ENCODE measurements at regions not wholly inside any gene's neighbourhood (a gene's known extent, or its start where the extent isn't known, plus 50 kb on each side); places are given as distances from the start of the nearest gene placed in this dataset.

DNA sequence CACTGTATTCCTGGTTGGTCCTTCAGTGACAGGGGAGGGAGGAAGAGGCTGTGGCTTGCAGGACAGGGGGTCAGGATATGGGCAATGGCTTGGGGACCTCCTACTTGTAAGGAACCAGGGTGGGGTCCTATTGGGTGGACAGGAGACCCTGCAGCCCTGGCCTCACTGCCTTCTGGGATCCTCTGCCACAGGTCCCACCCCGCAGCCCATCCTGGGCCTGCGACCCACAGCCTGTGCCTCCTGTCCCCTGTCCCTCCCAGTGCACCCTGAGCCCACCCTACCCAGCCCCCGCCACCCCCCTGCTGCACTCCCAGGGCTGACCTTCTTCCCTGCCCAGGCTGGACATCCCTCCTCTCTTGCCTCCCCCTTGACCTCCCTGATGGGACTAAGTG, 58.7 kb upstream of the MYL10 start:
- TF ChIP-seq, protein P1, sequence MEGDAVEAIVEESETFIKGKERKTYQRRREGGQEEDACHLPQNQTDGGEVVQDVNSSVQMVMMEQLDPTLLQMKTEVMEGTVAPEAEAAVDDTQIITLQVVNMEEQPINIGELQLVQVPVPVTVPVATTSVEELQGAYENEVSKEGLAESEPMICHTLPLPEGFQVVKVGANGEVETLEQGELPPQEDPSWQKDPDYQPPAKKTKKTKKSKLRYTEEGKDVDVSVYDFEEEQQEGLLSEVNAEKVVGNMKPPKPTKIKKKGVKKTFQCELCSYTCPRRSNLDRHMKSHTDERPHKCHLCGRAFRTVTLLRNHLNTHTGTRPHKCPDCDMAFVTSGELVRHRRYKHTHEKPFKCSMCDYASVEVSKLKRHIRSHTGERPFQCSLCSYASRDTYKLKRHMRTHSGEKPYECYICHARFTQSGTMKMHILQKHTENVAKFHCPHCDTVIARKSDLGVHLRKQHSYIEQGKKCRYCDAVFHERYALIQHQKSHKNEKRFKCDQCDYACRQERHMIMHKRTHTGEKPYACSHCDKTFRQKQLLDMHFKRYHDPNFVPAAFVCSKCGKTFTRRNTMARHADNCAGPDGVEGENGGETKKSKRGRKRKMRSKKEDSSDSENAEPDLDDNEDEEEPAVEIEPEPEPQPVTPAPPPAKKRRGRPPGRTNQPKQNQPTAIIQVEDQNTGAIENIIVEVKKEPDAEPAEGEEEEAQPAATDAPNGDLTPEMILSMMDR (conservative IDR thresholded peaks at IDR 0.05): no peak
- no peak for TF ChIP-seq EZH2 (IDR thresholded peaks at IDR 0.05; ENCODE audit: low read depth)
